Neural progenitor cell (in vitro differentiated cells): ENCODE measurements at regions not wholly inside any gene's neighbourhood (a gene's known extent, or its start where the extent isn't known, plus 50 kb on each side); places are given as distances from the start of the nearest gene placed in this dataset.

Experiments
- EZH2 ChIP-seq: fragments of 200-600 bp; sonication (generic); IDR thresholded peaks from 2 replicates; pipeline ENCODE4 v1.6.1; 2017; ENCODE audit warnings: antibody characterized with exemption, mild to moderate bottlenecking, moderate library complexity
- EZH2phosphoT487 ChIP-seq: fragments of 200-600 bp; sonication (generic); IDR thresholded peaks from 2 replicates; pipeline ENCODE4 v1.6.1; 2017; ENCODE audit warnings: antibody characterized with exemption
- TF ChIP-seq, protein P1 (sequence below): fragments of 200-600 bp; sonication (generic); IDR thresholded peaks from 2 replicates; pipeline ENCODE4 v1.5.1; 2017; ENCODE audit warnings: antibody characterized with exemption, mild to moderate bottlenecking

DNA sequence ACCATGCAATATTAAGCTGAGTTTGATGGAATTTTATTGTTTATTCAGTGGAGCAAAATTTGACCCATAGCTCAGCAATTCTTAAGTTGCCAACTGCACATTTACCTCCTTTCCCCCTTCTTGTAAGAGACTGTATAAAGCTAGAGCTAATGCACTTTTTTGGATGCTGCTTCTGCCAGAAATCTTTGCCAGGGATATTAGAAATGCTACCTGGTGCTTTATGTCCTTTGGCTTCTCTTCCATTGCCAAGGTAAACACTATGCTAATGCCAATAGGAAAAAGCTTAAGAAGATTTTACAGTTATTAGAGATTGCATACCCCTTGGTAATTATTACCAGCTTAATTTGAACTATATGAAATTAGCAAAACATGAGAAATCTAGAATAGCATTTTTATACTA lies 79.0 kb upstream of the OGFRL1 start:
- TF ChIP-seq, protein P1, sequence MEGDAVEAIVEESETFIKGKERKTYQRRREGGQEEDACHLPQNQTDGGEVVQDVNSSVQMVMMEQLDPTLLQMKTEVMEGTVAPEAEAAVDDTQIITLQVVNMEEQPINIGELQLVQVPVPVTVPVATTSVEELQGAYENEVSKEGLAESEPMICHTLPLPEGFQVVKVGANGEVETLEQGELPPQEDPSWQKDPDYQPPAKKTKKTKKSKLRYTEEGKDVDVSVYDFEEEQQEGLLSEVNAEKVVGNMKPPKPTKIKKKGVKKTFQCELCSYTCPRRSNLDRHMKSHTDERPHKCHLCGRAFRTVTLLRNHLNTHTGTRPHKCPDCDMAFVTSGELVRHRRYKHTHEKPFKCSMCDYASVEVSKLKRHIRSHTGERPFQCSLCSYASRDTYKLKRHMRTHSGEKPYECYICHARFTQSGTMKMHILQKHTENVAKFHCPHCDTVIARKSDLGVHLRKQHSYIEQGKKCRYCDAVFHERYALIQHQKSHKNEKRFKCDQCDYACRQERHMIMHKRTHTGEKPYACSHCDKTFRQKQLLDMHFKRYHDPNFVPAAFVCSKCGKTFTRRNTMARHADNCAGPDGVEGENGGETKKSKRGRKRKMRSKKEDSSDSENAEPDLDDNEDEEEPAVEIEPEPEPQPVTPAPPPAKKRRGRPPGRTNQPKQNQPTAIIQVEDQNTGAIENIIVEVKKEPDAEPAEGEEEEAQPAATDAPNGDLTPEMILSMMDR = no peak
- TF ChIP-seq EZH2 = no peak
- no peak for TF ChIP-seq EZH2phosphoT487
